Astrocyte of the cerebellum (primary cell): ENCODE measurements at regions not wholly inside any gene's neighbourhood (a gene's known extent, or its start where the extent isn't known, plus 50 kb on each side); places are given as distances from the start of the nearest gene placed in this dataset.

Source experiments
- DNase-seq: peaks from one replicate; pipeline ENCODE4 v3.0.0-alpha.2; 2011; ENCODE audit warnings: low read depth
- H3K4me3 ChIP-seq: 2 replicates; pipeline ENCODE4 v1.5.1; 2011; ENCODE audit warnings: mild to moderate bottlenecking, low read depth, low read length, moderate library complexity
- in situ Hi-C: cut with HindIII; loops from 2 replicates; pipeline ENCODE4 v1.10.0; 2017; ENCODE audit warnings: low sequenced_read_pairs
- TF ChIP-seq, protein P1 (sequence below): IDR thresholded peaks from 2 replicates; pipeline ENCODE4 v1.5.1; 2012; ENCODE audit warnings: low read length, low read depth, moderate library complexity, mild to moderate bottlenecking; ENCODE audit errors: missing control alignments

DNA sequence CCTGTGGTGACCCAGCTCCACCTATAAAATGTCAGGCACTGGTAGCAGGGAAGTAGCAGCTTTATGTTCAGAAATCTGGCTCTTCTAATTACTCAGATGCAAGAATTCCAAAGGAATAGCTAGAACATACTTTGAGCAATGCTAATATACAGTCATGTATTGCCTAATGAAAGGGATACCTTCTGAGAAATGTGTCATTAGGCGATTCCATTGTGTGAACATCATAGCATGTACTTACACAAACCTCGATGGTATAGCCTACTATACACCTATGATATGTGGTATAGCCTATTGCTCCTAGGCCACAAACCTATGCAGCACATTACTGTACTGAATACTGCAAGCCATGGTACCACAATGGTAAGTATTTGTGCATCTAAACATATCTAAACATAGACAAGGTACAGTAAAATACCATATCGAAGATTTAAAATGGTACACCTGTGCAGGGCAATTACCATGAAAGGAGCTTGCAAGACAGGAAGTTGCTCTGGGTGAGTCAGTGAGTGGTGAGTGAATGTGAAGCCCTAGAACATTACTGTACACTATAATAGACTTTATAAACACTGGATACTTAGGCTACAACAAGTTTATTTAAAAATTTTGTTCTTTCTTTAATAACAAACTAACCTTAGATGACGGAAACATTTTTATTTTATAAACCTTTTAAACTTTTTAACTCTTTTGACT lies 50.3 kb upstream of the ETAA1 start:
- no peak overlapping the region for H3K4me3 ChIP-seq
- no peak for DNase-seq
- TF ChIP-seq, protein P1, sequence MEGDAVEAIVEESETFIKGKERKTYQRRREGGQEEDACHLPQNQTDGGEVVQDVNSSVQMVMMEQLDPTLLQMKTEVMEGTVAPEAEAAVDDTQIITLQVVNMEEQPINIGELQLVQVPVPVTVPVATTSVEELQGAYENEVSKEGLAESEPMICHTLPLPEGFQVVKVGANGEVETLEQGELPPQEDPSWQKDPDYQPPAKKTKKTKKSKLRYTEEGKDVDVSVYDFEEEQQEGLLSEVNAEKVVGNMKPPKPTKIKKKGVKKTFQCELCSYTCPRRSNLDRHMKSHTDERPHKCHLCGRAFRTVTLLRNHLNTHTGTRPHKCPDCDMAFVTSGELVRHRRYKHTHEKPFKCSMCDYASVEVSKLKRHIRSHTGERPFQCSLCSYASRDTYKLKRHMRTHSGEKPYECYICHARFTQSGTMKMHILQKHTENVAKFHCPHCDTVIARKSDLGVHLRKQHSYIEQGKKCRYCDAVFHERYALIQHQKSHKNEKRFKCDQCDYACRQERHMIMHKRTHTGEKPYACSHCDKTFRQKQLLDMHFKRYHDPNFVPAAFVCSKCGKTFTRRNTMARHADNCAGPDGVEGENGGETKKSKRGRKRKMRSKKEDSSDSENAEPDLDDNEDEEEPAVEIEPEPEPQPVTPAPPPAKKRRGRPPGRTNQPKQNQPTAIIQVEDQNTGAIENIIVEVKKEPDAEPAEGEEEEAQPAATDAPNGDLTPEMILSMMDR, result no peak
- in situ Hi-C loops, result no loop called here
